DND-41 (cell line): ENCODE measurements at regions not wholly inside any gene's neighbourhood (a gene's known extent, or its start where the extent isn't known, plus 50 kb on each side); places are given as distances from the start of the nearest gene placed in this dataset.
"Not testable (repeated sequence)": the region's sequence is repeated elsewhere in the genome, so short reads cannot be mapped to it uniquely, and the experiment has no call there.

ENCODE experiments used
- ATAC-seq: fragments of 200-7000 bp; cut with Tn5 transposase; 3 replicates; pipeline ENCODE4 v1.9.1; 2021; ENCODE audit warnings: low read depth; ENCODE audit not compliant: insufficient read depth
- DNase-seq: peaks from one replicate; pipeline ENCODE4 v3.0.0-alpha.2; 2020
- H2AFZ ChIP-seq: 2 replicates; pipeline ENCODE4 v1.6.0; 2012; ENCODE audit warnings: low read depth, low read length
- H3K27ac ChIP-seq: 2 replicates; pipeline ENCODE4 v1.5.1; 2012; ENCODE audit warnings: low read length, inconsistent platforms
- H3K27me3 ChIP-seq: fragments of 200-600 bp; sonication (generic); 2 replicates; pipeline ENCODE4 v1.6.0; 2012; ENCODE audit warnings: low read length, mild to moderate bottlenecking, inconsistent platforms; ENCODE audit not compliant: insufficient read depth, poor library complexity
- H3K36me3 ChIP-seq: 2 replicates; pipeline ENCODE4 v1.5.1; 2012; ENCODE audit warnings: low read length, inconsistent platforms; ENCODE audit not compliant: insufficient read depth
- H3K4me1 ChIP-seq: 2 replicates; pipeline ENCODE4 v1.5.1; 2012; ENCODE audit warnings: mild to moderate bottlenecking, low read length; ENCODE audit not compliant: insufficient read depth
- H3K4me2 ChIP-seq: 2 replicates; pipeline ENCODE4 v1.6.0; 2012; ENCODE audit warnings: mild to moderate bottlenecking, moderate library complexity, low read length, inconsistent platforms; ENCODE audit not compliant: insufficient read depth
- H3K4me3 ChIP-seq, 2 experiments: fragments of 200-600 bp in 1 of 2; shearing (Covaris generic) in 1 of 2; 2 replicates each; pipeline ENCODE4 v1.5.1; 2012 to 2016; ENCODE audit warnings: inconsistent platforms in 2 of 2, low read length in 2 of 2, mild to moderate bottlenecking in 2 of 2, low read depth in 1 of 2, moderate library complexity in 1 of 2
- H3K79me2 ChIP-seq: 2 replicates; pipeline ENCODE4 v1.6.0; 2012; ENCODE audit warnings: low read length, inconsistent platforms; ENCODE audit not compliant: insufficient read depth
- H3K9ac ChIP-seq: 2 replicates; pipeline ENCODE4 v1.6.0; 2012; ENCODE audit warnings: low read depth, mild to moderate bottlenecking, inconsistent platforms, low read length, moderate library complexity
- H3K9me3 ChIP-seq: 2 replicates; pipeline ENCODE4 v1.5.1; 2012; ENCODE audit warnings: low read length, moderate library complexity, mild to moderate bottlenecking, inconsistent platforms; ENCODE audit not compliant: insufficient read depth, severe bottlenecking
- H4K20me1 ChIP-seq: 2 replicates; pipeline ENCODE4 v1.6.0; 2012; ENCODE audit warnings: low read length; ENCODE audit not compliant: insufficient read depth
- CTCF ChIP-seq: IDR thresholded peaks from 2 replicates; pipeline ENCODE4 v1.5.1; 2012; ENCODE audit warnings: borderline replicate concordance, low read length, moderate library complexity, mild to moderate bottlenecking; ENCODE audit not compliant: poor library complexity, severe bottlenecking; ENCODE audit errors: extremely low read depth
- EZH2 ChIP-seq: IDR thresholded peaks from 3 replicates; pipeline ENCODE4 v1.6.1; 2012; ENCODE audit warnings: borderline replicate concordance, low read depth, mild to moderate bottlenecking, moderate library complexity, low read length, inconsistent platforms; ENCODE audit not compliant: severe bottlenecking

GRCh38 chr10:65090991-65091390 lies 1569.8 kb downstream of the REEP3 start:
- ATAC-seq: no peak
- Histone ChIP-seq H3K36me3 (no peaks in the 10 kb centered on the region), H4K20me1 (no peaks in the 10 kb centered on the region), H2AFZ (no peak overlapping the region), H3K4me2 (no peak overlapping the region), H3K4me1 (no peaks in the 10 kb centered on the region), H3K27me3 (no peaks in the 10 kb centered on the region), H3K9ac (no peak overlapping the region), H3K4me3 (no peak overlapping the region), H3K79me2 (no peaks in the 10 kb centered on the region), H3K9me3 (no peaks in the 10 kb centered on the region), H3K27ac (no peak overlapping the region)
- no peak for DNase-seq
- TF ChIP-seq EZH2 (no peak), CTCF (no peak)

- no peak for TF ChIP-seq CTCF
- no peak for TF ChIP-seq EZH2
- no peak for DNase-seq
- Histone ChIP-seq H3K9me3 (no peaks in the 10 kb centered on the region), H3K9ac (no peak overlapping the region), H3K27me3 (no peaks in the 10 kb centered on the region), H3K4me1 (no peaks in the 10 kb centered on the region), H2AFZ (no peak overlapping the region), H3K4me3 (no peak overlapping the region), H3K36me3 (no peaks in the 10 kb centered on the region), H3K27ac (no peak overlapping the region), H3K79me2 (no peaks in the 10 kb centered on the region), H4K20me1 (no peaks in the 10 kb centered on the region), H3K4me2 (no peak overlapping the region)
- no peak for ATAC-seq
Measured at GRCh38 chr10:65100146-65100545, 1578.9 kb downstream of the REEP3 start.

GRCh38 chr10:65100881-65101280 lies 1579.7 kb downstream of the REEP3 start:
- not testable (repeated sequence) for H3K4me1 ChIP-seq, H3K4me3 ChIP-seq, H3K9me3 ChIP-seq, ATAC-seq, DNase-seq, H4K20me1 ChIP-seq, H2AFZ ChIP-seq, H3K4me2 ChIP-seq, H3K9ac ChIP-seq, H3K79me2 ChIP-seq, H3K36me3 ChIP-seq, H3K27ac ChIP-seq, H3K27me3 ChIP-seq

GRCh38 chr10:65110009-65110408 lies 1588.8 kb downstream of the REEP3 start:
- DNase-seq: no peak
- Histone ChIP-seq H3K4me3 (no peak overlapping the region), H3K27ac (no peak overlapping the region), H3K36me3 (no peaks in the 10 kb centered on the region), H3K9ac (no peak overlapping the region), H3K79me2 (no peaks in the 10 kb centered on the region), H2AFZ (no peak overlapping the region), H4K20me1 (no peaks in the 10 kb centered on the region), H3K9me3 (no peaks in the 10 kb centered on the region), H3K4me2 (no peak overlapping the region), H3K4me1 (no peaks in the 10 kb centered on the region), H3K27me3 (no peaks in the 10 kb centered on the region)
- no peak for TF ChIP-seq CTCF
- no peak for TF ChIP-seq EZH2
- ATAC-seq: no peak

- H2AFZ ChIP-seq, DNase-seq, ATAC-seq: not testable (repeated sequence)
Measured at GRCh38 chr10:65111059-65111458, 1589.9 kb downstream of the REEP3 start.

More at GRCh38 chr10:65111059-65111458, 1589.9 kb downstream of the REEP3 start:
- not testable (repeated sequence) for H3K27me3 ChIP-seq, H3K79me2 ChIP-seq, H3K27ac ChIP-seq, H3K9ac ChIP-seq, H3K9me3 ChIP-seq, H4K20me1 ChIP-seq, H3K4me1 ChIP-seq, H3K36me3 ChIP-seq, H3K4me2 ChIP-seq, H3K4me3 ChIP-seq
